ENCODE measurements at regions not wholly inside any gene's neighbourhood (a gene's known extent, or its start where the extent isn't known, plus 50 kb on each side); places are given as distances from the start of the nearest gene placed in this dataset.

DNA sequence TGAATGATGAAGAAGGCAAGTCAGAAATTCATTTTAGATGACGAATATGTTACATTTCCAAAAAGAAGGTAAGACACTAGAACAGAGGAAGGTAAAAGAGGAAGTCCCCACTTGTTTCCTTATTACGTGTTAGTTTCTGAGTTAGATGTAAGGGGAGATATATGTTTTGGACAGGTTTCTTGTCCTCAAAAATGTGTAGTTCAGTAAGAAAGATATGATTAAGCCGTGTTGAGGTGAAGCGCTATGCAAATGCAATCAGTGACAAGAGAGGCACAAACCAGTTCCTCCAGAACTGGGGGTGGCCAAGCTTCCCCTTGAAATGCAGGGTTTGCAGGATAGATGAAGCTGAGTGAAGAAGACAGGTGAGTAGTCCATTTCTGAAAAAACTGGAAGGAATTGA, 293.3 kb upstream of the RUNX1 start:
- TF ChIP-seq, protein P1, sequence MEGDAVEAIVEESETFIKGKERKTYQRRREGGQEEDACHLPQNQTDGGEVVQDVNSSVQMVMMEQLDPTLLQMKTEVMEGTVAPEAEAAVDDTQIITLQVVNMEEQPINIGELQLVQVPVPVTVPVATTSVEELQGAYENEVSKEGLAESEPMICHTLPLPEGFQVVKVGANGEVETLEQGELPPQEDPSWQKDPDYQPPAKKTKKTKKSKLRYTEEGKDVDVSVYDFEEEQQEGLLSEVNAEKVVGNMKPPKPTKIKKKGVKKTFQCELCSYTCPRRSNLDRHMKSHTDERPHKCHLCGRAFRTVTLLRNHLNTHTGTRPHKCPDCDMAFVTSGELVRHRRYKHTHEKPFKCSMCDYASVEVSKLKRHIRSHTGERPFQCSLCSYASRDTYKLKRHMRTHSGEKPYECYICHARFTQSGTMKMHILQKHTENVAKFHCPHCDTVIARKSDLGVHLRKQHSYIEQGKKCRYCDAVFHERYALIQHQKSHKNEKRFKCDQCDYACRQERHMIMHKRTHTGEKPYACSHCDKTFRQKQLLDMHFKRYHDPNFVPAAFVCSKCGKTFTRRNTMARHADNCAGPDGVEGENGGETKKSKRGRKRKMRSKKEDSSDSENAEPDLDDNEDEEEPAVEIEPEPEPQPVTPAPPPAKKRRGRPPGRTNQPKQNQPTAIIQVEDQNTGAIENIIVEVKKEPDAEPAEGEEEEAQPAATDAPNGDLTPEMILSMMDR (IDR thresholded peaks at IDR 0.05): no peak
- TF ChIP-seq POLR2A (IDR thresholded peaks at IDR 0.05): no peak
- no peak for TF ChIP-seq EP300 (IDR thresholded peaks at IDR 0.05)

All from suprapubic skin (tissue), 3 donors.